OCI-LY3 (cell line): ENCODE measurements at regions not wholly inside any gene's neighbourhood (a gene's known extent, or its start where the extent isn't known, plus 50 kb on each side); places are given as distances from the start of the nearest gene placed in this dataset.

Experiments used
- CTCF ChIP-seq: fragments of 200-600, 300-600 bp; sonication (generic); IDR thresholded peaks from 2 replicates; pipeline ENCODE4 v1.5.1; 2014; ENCODE audit warnings: antibody characterized with exemption, low read length, low read depth
- EZH2phosphoT487 ChIP-seq: fragments of 200-600 bp; shearing (Covaris generic); IDR thresholded peaks from 2 replicates; pipeline ENCODE4 v1.6.1; 2018; ENCODE audit warnings: antibody characterized with exemption, mixed run types, low read depth

- no peak for TF ChIP-seq CTCF
- no peak for TF ChIP-seq EZH2phosphoT487
Observed at GRCh38 chr1:72759486-72759885, 477.1 kb upstream of the NEGR1 start.
